HG02970 (cell line): ENCODE measurements at regions not wholly inside any gene's neighbourhood (a gene's known extent, or its start where the extent isn't known, plus 50 kb on each side); places are given as distances from the start of the nearest gene placed in this dataset.
"Not testable (repeated sequence)": the region's sequence is repeated elsewhere in the genome, so short reads cannot be mapped to it uniquely, and the experiment has no call there.

ENCODE experiments used
- ATAC-seq: cut with Tn5 transposase; IDR thresholded peaks from one replicate; pipeline ENCODE4 v1.9.1; 2021; ENCODE audit warnings: mild to moderate bottlenecking, moderate library complexity, moderate number of reproducible peaks; ENCODE audit not compliant: unreplicated experiment, low FRiP score

DNA sequence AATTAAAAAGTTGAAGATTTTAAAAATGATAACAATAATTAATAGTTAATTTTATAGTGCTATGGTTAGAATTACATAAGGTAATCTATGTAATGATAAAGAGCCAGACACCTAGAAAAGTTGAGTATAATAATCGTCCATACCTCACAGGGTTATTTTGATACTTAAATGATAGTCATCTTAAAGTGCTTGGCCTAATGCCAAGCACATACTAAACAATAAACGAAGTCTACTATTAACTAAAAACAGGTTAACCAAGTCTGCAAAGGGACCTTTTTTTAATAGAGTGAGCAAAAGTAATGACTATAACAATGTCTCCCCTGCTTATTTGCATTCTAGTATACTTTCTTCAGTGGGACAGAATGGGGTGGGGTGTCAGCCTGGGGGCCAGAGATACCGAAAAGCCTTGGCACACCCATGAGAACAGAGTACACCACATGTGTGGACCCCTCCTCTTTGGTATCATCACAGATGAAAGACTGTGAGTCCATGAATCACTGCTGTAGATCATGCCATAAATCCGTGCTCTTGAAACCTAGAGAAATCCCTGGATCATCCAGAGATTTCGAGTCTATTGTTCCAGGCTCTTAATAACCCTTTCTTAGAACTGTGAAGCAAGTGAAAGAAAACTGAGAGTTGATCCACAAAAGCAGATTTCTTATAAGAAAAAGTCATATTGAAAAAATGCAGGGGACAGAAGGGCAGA, 249.5 kb downstream of the PRELID2 start:
- ATAC-seq = no peak

DNA sequence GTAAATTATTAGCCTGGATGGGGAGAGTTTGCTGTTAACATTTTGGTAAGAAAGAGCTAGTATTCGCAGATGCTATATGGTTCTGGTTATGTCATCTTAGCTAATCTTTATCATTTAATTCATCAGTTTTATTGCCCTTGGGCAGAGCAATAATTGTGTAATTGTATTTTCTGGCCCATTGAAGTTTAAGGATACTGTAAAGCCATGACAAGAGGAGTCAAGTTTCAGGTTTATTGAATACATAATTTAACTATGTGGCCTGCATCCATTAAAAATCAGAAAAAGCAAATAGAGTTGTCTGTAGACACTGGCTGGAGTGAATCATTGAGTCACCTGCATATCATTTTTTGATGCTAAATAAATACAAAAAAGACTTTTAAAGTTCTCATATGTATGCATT, 255.8 kb downstream of the PRELID2 start:
- ATAC-seq = no peak

DNA sequence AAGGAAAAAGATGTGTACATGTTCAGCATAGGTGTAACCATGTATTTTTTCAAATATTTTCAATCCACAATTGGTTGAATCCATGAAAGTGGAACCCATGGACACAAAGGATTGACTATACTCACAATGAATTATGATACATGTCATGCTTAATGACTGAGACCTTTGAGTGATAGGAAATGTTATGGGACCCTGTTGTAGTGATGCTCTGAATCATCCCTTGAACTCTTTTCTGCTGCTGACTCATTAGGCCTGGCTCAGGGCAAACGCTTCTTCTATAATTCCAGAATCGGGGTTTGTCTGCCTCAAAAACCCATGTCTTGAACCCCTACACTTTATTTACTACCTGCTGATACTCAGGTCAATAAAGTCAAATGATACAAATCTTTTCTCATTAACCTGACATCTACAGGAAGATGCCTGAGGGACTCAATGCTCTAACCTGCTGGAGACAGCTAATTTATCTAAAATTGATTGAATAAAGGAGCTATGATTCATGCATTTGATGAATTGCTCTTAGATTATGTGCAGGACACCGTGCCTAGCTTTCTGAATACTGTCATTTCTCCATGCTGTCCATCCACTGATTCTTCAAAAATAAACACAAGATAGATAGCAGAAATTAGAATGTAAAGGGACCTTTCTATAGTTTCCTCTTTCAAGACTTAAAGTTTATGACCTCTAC, 260.1 kb downstream of the PRELID2 start:
- no peak for ATAC-seq

DNA sequence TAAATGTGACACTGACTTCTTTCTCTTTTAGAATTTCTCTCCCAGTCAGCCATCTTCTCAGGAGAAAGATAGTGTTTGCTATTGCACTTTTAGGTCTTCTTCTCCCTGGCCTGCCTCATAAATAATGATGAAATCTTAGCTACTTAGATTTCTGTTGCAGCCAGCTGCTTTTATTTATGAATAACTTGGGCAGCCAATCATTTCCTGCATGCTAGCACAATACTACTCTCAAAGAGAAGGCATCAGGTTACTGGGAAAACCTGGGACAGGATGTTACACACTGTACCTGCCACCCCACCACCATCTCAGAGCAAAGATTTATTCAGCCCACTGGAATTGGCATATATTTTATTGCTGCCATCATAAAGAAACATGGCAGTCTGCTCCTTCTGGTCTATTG, 266.6 kb downstream of the PRELID2 start:
- ATAC-seq = no peak

DNA sequence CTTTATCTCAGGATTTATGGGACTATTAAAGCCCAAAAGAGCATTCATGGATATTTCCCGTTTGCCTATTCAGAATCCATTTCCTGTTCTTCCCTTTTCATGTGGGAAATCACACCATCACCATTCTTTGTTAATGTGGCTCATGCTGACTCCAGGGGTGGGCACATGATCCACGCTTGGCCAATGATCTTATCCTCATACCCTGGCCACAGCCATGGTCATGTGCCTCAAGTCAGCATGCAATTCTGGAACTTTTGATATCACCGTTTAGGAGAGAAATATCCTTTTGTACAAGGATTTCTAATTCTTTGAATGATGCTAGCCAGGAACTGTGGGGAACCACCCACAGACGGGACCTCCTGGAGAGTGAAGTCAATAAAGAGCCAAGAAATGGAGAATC, 272.2 kb downstream of the PRELID2 start:
- no peak for ATAC-seq

DNA sequence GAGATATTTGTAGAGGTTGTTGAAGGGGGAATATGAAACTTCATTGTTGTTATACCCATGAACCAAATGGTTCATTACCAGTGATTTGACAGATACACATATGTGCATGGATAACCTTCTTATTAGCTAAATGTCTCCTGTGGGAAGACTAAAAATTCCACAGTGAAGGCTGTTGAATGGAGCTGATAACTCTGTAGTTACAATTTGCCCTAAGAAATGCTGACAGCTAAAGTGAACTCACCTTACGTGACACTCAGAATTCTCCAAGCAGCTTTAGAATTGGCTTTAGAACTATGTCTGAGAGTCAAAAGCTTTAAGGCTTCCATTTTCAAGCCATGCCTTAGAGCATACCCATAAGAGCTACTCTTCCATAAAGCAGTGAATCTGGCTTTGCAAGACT, 276.9 kb downstream of the PRELID2 start:
- ATAC-seq = no peak

DNA sequence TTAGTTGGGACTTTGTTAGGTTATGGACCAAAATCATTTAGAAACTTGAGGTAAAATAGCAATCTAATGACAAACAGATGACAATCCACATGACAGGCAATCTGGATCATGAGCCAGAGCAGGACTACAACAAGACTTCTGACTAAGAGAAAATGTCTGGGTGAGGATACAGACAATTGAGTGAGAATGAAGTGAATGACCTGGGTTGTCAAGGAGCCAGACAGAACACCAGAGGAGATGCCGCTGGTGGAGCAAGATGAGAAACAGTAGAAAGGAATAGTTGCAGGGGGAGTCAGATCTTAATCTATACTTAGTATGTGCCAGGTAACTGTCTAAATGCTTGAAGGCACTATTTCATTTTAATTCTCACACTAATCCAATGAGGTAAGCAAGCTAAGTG, 277.8 kb downstream of the PRELID2 start:
- no peak for ATAC-seq

DNA sequence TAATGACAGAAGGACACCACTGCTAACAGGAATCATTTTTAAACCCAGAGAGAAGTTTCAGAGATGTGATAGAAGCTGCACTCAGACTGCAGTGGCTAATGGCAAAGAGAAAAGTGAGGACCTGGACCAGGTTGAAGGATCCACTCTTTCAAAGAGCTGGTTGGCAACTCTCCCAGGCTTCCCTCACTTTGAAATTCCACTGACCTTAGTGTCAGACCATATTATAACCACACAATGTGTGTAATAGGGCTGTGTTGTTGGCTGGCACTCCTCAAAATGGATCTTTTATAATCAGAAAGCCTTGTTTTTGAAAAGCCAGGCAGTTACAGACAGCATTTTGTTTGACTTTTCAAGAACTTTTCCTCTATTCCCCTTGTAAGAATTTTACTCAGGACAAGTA, 280.7 kb downstream of the PRELID2 start:
- ATAC-seq = no peak

DNA sequence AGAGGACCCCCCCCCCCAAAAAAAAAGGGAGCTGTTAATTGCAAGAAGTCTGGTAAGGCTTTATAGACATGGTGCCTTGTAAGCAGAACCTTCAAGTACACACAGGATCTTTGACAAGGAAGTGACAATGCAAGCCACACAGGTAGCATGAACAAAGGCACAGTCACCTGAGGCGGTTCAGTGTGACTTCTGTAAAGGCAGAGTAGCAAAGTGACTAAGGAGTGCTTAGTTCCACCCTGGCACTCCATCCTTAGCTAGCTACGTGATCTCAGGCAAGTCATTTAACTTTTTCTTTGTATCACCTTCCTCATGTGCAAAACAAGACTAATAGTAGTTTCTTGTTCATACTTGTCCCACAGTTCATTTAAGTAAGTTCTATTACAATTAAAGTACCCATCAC, 282.0 kb downstream of the PRELID2 start:
- ATAC-seq = no peak

DNA sequence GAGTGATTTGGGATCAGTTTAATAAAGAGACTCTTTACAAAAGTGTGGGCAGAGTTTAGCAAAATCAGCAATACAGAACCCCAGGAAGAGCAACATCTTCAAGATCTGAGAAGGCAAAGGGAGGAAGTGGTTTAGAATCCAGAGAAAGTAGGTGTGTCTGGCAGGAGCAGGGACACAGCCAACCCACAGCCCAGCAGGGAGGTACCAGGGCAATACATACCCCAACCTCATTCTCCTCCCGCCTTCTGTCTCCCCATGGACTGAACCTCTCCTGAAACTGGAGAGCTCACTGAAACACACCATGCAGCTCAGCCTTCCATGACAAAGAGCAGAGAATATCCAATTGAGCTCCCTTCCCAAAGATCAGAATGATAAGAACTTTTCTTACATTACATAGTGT, 283.4 kb downstream of the PRELID2 start:
- ATAC-seq = no peak

DNA sequence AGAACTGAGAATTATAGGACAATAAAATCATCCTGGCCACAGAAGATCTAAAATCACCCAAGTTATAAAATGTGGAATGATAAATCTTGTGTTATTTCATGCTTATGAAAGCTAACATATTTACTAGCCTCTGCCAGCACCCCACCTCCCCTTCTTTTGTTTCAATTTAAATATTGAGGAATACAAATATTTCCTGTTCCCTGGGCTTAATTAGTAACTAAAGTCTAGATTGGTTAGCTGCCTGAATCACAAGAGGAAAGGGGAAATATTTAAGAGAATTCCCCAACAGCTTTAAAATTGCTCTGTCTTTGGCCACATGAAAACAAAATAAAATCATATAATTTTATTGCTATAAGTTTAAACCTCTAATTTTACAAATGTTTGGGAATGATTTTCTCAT, 287.0 kb downstream of the PRELID2 start:
- ATAC-seq = no peak

DNA sequence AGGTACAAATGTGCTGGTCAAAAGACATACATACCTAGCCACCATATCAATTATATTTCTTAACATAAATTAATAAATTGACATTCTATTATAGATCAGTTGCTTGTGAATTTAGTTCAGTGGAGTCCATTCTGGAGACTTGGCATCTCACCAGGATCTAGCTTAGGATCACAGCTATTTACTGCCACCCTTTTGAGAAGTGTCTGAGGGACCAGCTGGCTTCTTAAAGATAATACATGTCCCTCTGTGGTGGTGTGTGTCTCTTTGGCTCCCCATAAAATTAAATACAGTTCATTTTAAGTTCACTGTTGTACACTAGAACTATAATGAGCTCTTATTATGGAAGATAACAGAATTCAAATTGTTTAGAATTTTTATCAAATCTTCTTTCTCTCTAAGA, 290.7 kb downstream of the PRELID2 start:
- no peak for ATAC-seq

DNA sequence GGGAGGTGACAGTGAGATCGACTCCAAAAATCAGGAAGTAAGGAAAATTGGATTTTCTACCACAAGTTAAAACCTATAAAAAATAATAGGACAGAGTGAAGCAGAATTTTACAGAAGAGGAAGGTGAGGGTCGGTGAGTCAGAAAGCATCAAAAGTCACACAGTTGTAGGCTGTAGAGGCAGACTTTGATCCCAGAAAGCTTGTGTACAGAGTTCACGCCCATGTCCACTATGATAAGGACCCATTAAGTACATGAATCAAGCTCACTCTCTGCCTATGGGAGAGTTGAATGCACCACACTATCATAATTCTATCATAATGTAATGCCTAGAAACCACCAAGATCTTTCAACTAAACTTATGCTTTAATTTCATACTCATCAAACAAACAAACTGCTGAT, 291.2 kb downstream of the PRELID2 start:
- no peak for ATAC-seq

DNA sequence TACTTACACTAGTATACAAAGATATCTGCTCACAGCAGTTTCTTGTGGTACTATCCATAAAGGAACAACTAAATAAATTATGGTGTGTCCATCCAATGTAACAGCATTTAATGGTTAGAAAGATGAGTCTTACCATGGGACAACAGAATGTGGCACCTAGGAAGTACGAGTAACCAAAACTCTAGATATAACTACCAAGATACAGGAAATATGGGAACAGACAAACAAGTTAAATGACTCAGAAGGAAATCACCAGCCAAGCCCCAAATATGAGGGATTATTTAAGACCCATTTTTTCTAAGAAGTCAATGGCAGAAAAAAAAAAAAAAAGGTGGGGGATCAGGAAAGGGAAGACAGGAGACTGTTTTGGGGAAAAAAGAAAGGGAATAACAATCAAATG, 294.8 kb downstream of the PRELID2 start:
- no peak for ATAC-seq

DNA sequence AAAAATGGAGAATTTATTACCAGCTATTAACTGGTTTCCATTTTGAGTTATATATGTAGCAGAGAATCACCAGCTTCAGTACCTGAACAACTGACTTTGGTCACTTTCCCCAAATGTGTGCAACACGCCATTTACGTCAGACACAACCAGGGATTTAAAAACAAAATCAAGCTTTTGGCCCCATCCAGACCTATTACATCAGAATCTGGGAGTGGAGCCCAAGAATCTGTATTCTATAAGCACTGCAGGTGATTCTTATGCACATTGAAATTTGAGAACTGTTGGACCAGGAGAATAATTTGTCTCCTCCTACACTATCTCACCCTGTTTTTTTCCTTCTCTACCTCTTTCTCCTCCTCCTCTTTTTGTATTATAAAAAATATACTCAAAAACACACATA, 295.9 kb downstream of the PRELID2 start:
- no peak for ATAC-seq

DNA sequence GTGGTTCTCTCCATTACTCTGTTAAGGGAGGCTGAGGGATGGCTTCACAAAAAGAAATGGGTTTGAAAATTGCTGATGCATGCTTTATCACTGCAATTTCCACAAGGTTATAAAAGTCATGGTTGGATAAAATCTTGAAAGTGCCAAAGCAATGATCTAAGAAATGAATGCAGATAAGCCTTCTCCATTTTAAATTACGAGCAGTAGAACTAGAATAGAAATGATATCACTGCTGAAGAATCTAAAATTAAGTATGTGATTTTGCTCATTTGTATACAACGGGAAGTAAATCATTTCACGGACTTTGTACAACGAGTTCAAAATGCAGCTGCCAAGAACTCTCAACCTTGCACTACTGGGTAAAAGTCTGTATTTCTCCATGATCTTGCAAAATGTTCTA, 299.0 kb downstream of the PRELID2 start:
- ATAC-seq = no peak

DNA sequence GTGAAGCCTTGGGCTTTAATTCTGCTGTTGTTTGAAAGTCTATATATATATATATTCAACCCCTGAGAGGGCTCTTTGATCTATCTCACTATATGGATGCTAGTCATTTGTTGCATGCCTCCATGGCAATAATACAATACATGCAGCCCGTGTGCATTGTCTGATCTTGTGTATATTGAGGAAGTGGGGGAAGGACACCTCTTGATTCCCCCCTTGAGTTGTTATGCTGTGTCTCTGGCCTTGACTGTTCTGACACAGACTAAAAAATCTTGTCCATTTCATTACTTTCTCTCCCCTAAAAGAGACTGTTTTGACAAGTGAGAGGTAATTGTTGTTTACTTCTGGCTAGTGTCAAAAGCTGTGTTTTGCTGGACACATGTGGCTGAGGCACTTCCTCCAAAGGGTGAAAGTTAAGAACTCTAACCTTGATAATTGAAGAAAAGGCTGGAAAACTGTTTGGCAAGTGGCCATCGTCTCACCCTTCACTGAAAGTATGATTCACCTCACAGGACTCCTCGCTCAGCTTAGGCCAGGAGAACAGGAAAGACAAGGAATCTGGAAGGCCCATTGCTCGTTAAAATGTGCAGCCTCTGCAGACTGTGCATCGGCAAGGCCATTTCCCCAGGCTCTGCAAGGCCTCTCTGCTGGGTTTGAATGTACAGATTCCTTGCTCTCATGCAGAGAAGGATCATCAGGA, 304.0 kb downstream of the PRELID2 start:
- no peak for ATAC-seq

DNA sequence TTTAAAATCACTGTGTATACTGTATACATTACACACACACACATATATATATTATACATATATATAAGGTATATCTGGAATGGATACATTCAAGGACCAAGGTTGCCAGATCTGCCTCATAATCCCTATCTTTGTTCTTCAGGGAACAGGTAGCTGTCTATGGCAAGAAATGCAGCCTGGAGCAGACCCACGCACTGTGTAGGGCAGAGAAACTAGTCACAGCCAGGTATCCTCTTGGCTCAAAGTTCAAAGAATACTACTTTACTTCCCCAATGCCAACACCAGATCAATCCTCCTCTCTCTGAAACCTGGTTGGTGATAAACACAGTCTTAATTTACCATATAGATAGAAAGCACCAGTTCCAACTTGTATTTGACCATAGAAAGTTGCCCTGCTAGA, 313.6 kb downstream of the PRELID2 start:
- ATAC-seq = no peak

DNA sequence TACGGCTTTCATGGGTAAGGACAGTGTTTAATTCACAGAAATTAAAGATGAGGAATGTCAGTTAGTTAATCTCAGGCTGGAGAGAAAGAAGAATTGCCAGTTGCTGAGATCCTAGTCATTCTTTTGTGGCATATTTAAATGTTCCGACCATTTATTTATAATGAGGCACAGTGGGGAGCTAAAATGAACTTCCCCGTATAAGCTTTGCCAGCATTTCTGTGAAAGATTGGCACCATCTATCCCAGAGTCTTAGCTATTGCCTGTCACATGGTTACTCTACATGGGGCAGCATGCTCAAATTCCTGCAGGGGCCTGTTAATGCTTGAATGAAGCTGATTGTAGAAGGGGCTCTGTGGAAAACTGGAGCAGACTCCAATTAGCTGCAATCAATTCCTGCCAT, 314.1 kb downstream of the PRELID2 start:
- no peak for ATAC-seq

DNA sequence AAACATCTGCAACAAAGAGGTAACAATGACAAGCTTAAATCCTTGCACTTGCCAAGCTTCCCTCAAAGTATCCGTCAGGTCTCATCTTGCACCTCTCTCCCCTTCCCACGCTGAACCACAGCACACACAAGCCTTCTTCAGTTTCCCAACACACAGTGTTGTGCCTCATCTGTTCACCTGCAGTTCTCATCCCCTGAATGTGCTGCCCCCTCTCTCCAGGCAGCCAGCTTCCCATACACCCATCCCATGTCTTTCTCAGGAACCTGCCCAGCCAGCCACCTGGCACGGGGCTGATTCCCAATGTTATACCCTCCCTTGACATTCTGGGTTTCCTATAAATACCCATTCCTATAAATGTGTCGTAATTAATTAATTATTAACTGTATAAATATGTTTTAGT, 314.8 kb downstream of the PRELID2 start:
- ATAC-seq = no peak

DNA sequence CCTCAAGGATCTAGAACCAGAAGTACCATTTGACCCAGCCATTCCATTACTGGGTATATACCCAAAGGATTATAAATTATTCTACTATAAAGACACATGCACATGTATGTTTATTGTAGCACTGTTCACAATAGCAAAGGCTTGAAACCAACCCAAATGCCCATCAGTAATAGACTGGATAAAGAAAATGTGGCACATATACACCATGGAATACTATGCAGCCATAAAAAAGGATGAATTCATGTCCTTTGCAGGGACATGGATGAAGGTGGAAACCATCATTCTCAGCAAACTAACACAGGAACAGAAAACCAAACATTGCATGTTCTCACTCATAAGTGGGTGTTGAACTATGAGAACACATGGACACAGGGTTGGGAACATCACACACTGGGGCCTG, 317.6 kb downstream of the PRELID2 start:
- not testable (repeated sequence) for ATAC-seq

DNA sequence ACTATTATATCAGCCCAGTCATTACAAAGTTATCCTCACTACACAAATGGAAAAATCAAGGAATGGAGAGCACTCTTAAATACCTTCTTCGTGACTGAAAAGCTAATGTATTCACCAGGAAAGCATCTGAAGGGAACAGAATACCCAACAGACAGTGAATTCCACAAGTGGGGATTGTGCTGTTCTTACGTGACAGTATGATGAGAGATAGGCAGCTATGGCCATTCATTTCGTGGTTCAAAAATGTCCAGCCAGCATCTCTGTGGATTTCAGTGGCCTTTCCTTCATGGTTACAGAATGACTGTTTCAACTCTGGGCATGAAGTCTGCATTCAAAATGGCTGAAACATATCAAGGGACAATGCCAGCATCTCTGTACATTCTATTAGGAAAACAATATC, 323.8 kb downstream of the PRELID2 start:
- ATAC-seq = no peak
